ENCODE measurements at regions not wholly inside any gene's neighbourhood (a gene's known extent, or its start where the extent isn't known, plus 50 kb on each side); places are given as distances from the start of the nearest gene placed in this dataset.
"Not testable (repeated sequence)": the region's sequence is repeated elsewhere in the genome, so short reads cannot be mapped to it uniquely, and the experiment has no call there.

GRCh38 chr3:191873736-191874135 lies 412.8 kb downstream of the PYDC2 start:
- DNase-seq: no peak

- peak; percentile 45 for DNase-seq
Measured at GRCh38 chr3:191882289-191882688, 421.3 kb downstream of the PYDC2 start.

DNA sequence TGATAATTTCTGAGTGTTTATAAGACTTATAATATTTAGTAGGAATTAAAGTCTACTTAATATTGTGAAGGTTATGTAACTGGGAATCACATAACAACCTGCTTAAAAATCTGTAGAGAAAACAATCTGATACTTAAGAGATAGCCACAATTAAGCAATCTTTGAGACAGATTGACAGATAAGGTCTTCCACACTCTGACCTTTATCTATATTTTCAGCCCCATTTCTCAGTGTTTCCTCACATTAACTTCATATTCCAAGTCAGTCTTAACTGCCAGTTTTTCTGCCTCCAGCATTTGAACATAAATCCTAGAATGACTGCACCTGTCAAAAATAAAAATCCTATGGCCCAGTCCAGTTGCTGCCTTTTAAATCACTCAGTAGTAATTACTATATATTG lies 423.2 kb downstream of the PYDC2 start:
- no peak for DNase-seq

- DNase-seq: no peak
Measured at GRCh38 chr3:191889106-191889505, 428.1 kb downstream of the PYDC2 start.

GRCh38 chr3:191889756-191890155 lies 428.8 kb downstream of the PYDC2 start:
- peak; percentile 43 for DNase-seq

DNA sequence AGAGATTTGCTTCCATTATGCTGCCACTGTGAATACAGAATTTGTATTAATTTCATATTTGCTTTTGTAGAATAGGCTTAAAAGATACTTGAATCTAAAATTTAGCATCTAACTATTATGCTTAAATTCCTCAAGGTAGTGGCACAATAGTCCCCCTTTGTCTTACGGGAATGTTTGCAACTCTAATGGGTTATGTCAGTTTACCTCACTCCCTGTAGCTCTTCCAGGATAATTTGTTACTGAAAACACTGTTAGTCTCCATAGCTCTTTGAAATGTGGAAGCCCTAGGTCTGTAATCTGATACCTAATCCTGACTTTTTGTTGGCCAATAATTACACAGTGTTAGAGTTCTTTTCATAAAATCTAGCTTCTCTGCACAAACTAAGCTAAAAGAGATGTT lies 433.4 kb downstream of the PYDC2 start:
- DNase-seq: no peak

DNA sequence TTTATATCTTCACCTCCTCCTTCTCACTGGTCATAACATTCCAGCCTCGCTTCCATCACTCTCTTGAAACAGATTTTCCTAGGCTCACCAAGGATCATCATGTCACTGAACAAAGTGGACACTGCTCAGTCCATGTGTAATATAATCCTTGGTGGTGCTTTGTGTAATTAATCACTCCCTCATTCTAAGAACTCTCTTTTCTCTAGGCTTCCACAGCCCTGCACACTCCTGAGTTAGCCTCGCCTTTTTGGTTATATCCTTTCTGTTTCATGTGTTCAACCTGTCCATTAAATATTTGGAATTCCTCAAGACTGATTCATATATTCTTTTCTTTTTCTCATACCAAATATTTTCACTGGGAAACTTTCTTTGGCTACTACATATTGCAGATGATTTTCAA lies 440.8 kb downstream of the PYDC2 start:
- DNase-seq: no peak

DNA sequence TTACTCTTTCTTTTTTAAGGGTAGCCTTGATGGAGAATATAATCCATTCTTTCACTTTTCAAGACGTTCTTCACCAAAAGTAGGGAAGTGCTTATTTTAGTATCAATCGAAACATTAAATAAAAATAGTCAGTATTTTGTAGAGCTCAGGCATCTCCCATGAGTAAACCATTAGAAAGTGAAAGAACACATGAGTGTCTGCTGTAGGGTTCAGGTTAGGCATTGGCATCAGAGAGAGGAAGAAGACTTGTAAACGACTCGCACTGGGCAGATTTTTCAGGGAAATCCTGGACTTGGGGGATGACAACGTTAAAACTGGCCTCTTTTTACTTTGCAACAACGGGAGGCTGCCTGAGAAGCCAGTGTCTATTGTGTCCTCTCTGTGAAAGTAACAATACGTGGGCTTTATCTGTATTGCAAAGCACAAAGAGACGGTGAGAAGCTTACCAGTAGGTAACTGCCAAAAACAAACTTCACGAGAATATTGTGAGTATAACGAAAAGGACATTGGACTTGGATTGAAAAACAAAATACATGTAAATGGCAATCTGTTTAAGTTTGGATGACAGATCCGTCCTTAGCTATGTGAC lies 451.7 kb downstream of the PYDC2 start:
- DNase-seq: no peak

GRCh38 chr3:191915712-191916111 lies 454.7 kb downstream of the PYDC2 start:
- peak; percentile 34 for DNase-seq

GRCh38 chr3:191919491-191920026 lies 458.6 kb downstream of the PYDC2 start:
- DNase-seq: no peak

DNA sequence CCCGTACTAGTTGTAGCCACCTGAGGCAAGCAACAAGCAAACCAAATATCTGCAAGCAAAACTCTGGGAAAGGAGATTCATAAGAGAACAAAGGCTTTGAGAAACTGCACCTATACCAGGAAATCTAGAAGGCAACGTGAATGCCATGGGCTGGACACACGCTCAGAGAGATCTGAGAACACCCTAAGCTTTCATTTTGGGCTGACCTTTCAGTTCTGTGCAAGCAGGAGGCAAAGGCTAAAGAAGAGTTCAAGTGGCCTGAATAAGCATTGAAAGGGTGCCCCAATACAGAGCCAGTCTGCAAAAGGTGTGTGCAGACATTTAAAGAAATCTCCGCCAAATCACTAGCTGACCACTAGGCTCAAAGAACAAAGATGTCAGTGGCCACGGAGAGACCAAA lies 461.6 kb downstream of the PYDC2 start:
- DNase-seq: no peak

DNA sequence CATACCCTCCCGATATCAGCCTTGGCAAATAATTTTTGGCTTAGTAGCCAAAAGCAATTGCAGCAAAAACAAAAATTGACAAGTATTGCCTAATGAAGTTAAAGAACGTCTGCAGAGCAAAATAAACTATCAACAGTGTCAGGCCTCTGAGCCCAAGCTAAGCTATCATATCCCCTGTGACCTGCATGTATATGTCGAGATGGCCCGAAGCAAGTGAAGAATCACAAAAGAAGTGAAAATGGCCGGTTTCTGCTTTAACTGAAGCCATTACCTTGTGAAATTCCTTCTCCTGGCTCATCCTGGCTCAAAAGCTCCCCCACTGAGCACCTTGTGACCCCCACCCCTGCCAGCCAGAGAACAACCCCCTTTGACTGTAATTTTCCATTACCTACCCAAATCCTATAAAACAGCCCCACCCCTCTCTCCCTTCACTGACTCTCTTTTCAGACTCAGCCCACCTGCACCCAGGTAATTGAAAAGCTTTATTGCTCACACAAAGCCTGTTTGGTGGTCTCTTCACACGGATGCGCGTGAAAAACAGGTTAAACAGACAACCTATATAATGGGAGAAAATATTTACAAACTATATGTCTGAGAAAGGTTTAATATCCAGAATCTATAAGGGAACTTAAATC lies 466.3 kb downstream of the PYDC2 start:
- DNase-seq: not testable (repeated sequence)

- not testable (repeated sequence) for DNase-seq
Measured at GRCh38 chr3:191927998-191928397, 467.0 kb downstream of the PYDC2 start.

DNA sequence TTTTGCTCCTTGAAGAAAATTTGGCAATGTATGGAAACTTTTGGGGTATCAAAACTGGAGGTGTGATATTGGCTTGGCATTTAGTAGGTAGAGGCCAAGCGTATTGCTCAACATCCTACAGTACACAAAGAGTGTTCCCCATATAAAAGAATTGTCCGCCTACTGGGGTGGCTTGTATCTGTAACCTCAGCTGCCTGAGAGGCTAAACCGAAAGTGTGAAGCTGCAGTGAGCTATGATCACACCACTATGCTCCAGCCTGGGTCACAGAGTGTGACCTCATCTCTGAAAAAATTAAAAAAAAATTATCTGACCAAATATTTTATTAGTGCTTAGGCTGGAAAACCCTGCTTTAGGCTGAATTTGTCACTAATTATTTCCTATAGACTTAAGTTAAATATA lies 483.9 kb downstream of the PYDC2 start:
- DNase-seq: no peak

DNA sequence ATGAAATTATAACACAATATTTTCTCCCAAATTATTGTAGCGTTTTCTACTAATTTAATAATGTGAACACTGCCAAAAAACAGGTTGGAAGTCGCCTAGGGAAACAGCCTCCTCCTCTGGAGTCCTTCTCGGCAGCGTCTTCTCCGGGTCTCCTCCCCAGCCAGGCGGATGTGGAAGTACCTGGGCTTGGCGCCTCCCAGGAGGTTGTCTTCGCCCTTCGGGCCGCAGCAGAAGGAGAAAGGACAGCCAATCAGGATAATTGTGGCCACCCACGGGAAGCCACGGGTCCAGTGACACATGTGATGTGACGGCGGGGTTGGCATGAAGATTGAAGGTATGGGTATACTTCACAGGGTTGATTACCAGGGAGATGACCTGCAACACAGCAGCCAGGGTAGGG lies 491.2 kb downstream of the PYDC2 start:
- no peak for DNase-seq

DNA sequence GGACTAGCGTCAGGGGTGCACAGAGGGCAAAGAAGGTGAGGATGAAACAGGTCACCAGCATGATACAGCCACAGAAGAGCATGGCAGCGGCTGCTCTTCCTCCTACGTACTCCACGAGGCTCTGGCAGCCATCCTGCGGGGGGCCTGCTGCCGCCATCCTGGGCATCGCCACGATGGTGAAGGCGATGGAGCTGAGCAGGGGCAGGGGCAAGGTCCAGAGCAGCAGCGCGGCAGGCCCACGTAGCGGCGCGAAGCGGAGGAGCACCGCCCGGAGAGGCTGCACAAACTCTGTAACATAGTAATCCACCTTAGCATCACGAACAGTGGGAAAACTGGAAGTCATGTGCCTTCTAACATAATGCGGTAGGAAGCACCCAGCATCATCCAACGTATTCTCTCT lies 491.6 kb downstream of the PYDC2 start:
- DNase-seq: no peak

DNA sequence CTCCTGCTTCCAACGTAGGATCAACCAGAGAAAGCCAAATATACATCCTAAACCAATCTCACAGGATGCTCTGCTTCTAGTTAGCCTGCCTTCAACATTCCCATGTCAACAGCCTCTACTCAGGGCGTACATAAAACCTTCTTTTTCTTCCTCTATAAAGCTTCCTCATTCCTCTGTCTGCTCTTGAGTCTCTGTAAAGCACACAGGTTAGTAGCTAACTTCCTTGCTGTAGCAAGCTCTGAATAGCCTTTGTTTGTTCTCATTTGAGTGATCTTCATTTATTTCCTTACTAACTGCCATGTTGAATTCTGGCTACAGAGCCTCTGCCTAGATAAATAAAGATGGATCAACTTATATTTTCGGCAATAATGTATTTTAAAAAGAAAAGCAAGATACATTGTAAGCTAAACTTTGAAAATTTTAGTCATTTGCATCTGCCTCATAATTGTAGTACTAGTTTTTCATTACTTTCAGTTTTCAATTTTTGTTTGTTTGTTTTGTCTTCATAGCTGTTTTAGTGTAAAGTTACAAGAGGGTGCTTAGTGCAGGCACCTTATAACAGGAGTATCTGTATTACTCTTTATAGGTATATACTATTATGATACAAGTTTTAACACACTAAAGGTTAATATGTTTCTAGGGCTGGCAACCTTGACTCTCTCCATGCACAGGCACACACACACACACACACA lies 498.2 kb downstream of the PYDC2 start:
- no peak for DNase-seq

DNA sequence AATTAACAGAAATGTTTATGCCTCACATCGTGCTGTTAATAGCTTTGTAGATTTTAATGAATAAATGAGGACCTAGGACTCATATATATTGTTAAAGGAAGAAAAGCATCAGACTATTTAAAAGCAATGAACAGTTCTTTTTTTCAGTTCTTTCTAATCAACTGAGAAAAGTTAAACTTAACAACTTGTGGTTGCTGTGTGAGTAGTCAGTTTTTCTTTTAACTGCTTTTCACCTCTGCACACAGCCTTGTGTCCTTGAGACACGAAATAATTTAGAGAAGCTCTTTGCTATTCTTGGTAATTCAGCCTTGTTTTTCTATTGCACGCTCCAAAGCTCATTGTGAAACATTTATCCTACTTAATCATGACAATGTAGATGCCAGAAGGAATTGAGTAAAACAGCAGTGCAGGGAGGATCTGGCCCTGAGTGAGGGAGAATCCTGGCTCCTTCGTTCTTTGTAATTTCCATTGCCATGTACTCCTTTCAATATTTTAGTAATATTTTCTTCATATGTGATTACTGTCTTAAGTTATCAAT lies 499.0 kb downstream of the PYDC2 start:
- DNase-seq: no peak

GRCh38 chr3:191961022-191961421 lies 500.1 kb downstream of the PYDC2 start:
- no peak for DNase-seq

- DNase-seq: no peak
Measured at GRCh38 chr3:191961529-191961928, 500.6 kb downstream of the PYDC2 start.

DNA sequence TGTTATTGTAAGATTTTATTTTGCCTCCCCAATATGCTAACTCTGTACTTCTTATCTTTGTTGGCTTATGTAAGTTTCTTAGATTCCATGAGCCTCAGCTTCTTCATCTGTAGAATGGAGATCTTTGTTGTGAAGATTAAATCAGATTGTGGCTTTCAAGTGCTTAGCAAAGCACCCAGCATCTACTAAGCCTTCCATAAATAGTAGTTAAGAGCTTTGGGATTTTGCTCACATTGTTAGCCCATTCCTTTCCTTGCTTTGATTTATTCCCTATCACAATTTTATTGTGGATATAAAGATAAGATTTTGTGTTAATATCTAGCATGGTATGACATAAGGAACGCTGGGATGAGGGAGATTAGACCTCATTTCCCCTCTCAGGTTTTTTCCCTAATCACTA lies 501.4 kb downstream of the PYDC2 start:
- no peak for DNase-seq

- peak; percentile 33 for DNase-seq
Measured at GRCh38 chr3:191963182-191963581, 502.2 kb downstream of the PYDC2 start.

DNA sequence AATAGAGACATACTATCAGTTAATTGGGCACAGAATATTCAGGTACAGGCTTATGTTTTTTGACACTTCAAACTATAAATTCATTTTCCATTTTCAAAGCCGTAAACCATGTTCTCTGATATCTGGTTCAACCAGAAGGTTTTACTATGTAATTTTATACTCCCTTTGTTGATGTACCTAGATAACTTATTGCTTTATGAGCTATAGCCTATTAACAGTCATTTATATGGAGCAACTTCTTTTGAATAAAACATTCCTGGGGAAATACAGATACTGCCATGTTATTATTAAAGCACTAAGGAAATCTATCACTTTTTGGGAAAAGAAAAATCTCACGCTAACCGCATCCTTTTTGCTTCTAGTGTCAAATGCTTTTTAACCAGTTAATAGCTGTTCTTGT lies 505.6 kb downstream of the PYDC2 start:
- DNase-seq: no peak

- DNase-seq: no peak
Measured at GRCh38 chr3:191968299-191968698, 507.3 kb downstream of the PYDC2 start.

Measured in fibroblast of skin of scalp (primary cell).